GM19035 (cell line): ENCODE measurements at regions not wholly inside any gene's neighbourhood (a gene's known extent, or its start where the extent isn't known, plus 50 kb on each side); places are given as distances from the start of the nearest gene placed in this dataset.

Experiments used
- ATAC-seq: cut with Tn5 transposase; IDR thresholded peaks from one replicate; pipeline ENCODE4 v1.9.1; 2021; ENCODE audit not compliant: unreplicated experiment

- ATAC-seq = no peak
Observed at GRCh38 chr4:126779001-126779400, 853.8 kb upstream of the INTU start.

DNA sequence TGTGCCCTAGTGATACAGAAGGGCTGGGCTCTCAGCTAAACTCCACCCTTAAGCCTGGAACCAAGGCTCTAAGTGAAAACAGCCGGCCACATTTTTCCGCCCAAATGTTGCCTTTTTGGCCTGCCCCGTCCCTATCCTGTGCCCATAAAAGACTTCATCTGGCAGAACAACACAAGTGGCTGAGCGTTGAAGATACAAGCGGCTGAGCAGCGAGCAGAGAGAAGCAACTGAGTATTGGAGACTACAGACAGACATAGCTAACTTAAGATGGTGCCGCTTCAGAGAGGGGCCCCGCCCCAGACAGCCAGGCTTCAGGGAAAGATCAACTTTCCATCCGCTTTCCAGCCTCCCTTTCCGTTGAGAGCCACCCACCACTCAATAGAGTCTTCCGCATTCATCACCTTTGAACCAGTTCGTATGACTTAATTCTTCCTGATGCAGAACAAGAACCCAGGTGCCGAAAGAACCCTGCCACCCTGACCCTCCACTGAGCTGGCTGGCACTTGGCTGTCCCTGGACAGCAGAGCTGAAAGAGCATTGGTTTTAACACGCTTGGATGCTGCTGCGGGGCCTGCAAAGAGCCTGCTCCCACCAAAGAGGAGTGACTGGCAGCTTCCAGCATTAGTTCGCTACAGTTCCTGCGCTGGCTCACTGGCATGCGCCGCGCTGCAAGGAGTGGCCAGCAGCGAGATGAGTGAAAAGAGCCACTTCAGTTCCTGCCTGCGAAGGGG, 853.2 kb upstream of the INTU start:
- no peak for ATAC-seq

- ATAC-seq = no peak
Observed at GRCh38 chr4:126783191-126783590, 849.6 kb upstream of the INTU start.

GRCh38 chr4:126784966-126785580, 847.7 kb upstream of the INTU start:
- ATAC-seq = no peak

- ATAC-seq = no peak
Observed at GRCh38 chr4:126790633-126791032, 842.1 kb upstream of the INTU start.

DNA sequence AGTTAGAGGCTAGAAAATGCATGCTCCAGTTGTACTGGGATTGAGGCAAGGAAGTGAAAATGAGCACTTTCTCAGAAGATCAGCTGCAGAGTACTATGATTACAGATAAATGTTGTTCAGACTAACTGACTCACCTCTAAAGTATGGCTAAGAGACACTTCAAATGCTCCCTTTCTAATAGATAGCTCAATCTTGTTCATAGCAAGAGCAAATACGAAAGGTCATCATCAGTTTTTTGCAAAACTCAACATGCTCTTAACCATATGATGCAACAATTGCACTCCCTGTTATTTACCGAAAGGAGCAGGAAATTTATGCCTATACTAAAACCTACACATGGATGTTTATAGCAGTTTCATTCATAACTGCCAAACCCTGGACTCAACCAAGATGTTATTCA, 838.4 kb upstream of the INTU start:
- ATAC-seq = no peak

DNA sequence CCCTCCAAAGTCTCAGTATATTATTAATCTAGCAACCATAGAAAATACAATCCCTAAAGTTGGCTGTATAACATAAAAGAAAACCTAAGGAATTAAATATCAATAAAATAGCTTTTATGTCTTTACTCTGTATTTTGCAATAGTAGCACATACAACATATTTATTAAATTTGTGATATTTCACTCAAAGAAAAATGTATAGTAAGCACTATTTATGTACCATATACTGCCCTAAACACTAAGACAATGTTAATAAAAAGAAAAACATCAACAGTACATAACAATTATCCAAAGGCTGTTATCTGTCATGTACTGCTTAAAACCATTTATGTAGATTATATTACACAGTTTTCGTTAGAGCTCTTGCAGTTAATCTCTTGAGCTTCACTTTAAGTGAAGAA, 834.5 kb upstream of the INTU start:
- ATAC-seq = no peak

- ATAC-seq = no peak
Observed at GRCh38 chr4:126799416-126799815, 833.3 kb upstream of the INTU start.

- ATAC-seq = no peak
Observed at GRCh38 chr4:126799971-126800574, 832.7 kb upstream of the INTU start.

- no peak for ATAC-seq
Observed at GRCh38 chr4:126800575-126801141, 832.1 kb upstream of the INTU start.

GRCh38 chr4:126807132-126807531, 825.6 kb upstream of the INTU start:
- ATAC-seq = no peak

DNA sequence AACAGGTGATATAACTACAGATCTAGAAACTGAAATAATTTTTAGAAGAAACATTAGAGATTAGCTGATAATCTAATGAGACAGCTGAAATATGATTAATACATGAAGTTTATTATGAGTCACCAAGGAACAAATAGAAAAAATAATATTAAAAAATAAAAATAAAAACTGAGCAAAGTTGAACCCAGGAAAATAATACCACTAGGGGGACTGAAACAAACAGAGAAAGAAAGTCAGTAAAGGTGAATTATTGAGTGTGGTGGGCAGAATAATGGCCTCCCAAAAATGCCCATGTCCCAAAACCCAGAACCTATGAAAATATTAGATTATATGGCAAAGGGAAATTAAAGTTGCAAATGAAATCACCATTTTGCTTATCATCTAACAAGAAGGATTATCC, 820.7 kb upstream of the INTU start:
- ATAC-seq = no peak

DNA sequence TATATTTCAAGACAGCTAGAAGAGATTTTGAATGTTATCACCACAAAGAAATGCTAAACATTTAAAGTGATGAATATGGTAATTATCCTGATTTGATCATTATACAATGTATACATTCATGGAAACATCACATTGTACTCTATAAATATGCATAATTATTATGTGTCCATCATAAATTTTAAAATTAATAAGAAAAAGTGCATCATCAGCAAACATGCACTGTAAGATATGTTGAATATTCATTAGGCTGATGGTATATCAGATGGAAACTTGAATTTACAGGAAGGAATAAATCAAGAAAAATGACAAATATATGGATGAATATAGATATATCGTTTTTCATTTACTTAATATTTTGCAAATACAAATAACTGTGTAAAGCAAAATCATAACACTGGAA, 812.1 kb upstream of the INTU start:
- ATAC-seq = no peak

GRCh38 chr4:126821152-126821551, 811.6 kb upstream of the INTU start:
- ATAC-seq = no peak

DNA sequence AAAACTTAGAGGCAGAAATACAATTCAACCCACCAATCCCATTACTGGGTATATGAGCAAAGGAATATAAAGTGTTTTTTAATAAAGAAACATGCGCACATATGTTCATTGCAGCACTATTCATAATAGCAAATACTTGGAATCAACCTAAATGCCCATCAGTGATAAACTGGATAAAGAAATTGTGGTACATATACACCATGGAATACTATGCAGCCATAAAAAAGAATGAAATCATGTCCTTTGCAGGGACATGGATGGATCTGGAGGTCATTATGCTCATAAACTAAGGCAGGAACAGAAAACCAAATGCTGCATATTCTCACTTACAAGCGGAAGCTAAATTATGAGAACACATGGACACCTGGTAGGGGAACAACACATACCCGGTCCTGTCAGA, 807.7 kb upstream of the INTU start:
- no peak for ATAC-seq

DNA sequence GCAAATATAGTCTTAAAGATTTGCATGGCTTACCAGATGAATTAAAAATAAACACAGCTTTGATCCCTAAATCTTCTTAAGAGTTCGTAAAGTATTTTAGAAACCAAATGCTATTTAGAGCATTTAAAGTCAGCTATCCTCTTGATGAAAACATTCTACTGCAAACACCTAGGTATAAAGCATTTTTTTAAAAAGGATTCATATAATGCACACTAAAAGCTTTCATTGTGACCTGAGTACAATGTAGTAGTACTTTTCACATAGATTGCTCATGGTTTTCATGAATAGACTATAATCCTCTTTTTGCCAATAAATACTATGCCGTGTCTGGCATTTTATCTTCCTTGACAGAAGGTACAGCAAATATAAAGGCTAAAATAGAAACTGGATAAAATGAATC, 805.1 kb upstream of the INTU start:
- ATAC-seq = no peak

- no peak for ATAC-seq
Observed at GRCh38 chr4:126834854-126835253, 797.9 kb upstream of the INTU start.

GRCh38 chr4:126838941-126839679, 793.6 kb upstream of the INTU start:
- ATAC-seq = no peak

GRCh38 chr4:126843492-126844067, 789.2 kb upstream of the INTU start:
- no peak for ATAC-seq

DNA sequence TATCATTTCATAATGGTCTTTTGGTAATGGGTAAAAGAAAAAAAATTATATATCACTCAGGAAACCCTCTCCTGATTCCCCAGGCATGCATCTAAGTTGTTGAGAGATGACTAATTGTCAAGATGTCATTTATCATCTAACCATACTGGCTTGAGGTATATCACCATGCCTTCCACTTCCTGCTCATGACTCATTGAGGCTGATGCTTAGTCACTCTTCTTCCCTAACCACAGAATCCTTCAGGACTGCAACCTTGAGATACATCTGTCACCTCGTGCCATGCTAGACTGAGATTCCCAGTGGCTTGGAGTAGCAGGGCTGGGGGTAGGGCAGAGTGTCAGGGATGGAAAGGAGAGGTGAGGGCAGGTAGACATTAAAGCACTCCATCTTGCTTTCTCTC, 782.5 kb upstream of the INTU start:
- no peak for ATAC-seq

DNA sequence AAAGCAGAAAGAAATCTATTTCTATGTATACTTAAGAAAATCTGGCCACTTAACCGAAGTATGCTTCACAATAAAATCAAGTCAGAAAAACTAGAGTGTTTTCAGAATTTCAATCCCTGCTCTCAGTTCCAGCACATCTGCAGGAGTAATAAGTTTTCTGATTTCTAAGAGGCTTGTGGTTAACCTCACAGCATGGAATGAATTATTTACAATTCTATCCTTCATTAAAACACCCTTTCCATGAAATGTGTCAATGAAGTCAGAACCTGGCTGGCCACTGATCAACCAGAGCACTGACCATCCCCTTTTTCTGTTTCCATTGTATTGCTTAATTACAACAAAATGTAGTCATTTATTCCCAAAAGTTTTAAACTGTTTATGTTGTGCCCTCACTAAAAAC, 781.4 kb upstream of the INTU start:
- no peak for ATAC-seq
